ENCODE measurements at regions not wholly inside any gene's neighbourhood (a gene's known extent, or its start where the extent isn't known, plus 50 kb on each side); places are given as distances from the start of the nearest gene placed in this dataset.

DNA sequence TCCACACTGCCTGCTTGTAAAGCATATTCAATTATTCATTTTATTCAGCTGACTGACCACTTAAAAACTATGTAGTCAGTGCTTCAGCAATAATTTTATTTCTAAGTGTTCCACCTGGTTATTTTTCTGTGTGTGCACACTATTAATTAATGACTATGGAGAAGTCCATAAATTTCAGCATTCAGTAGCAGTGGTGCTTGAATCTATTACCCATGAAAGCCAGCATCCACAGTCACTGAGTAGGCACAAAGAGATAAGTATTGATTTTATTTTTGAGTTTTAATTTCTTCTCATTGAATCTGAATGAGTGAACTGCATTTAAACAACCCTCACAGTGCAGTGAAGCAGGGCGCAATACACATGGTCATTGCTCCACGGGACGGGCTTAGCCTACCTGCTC lies 643.1 kb downstream of the GALC start:
- TF ChIP-seq, protein P1, sequence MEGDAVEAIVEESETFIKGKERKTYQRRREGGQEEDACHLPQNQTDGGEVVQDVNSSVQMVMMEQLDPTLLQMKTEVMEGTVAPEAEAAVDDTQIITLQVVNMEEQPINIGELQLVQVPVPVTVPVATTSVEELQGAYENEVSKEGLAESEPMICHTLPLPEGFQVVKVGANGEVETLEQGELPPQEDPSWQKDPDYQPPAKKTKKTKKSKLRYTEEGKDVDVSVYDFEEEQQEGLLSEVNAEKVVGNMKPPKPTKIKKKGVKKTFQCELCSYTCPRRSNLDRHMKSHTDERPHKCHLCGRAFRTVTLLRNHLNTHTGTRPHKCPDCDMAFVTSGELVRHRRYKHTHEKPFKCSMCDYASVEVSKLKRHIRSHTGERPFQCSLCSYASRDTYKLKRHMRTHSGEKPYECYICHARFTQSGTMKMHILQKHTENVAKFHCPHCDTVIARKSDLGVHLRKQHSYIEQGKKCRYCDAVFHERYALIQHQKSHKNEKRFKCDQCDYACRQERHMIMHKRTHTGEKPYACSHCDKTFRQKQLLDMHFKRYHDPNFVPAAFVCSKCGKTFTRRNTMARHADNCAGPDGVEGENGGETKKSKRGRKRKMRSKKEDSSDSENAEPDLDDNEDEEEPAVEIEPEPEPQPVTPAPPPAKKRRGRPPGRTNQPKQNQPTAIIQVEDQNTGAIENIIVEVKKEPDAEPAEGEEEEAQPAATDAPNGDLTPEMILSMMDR (IDR thresholded peaks at IDR 0.05; ENCODE audit: poor library complexity, severe bottlenecking), result no peak
- TF ChIP-seq, protein P2, sequence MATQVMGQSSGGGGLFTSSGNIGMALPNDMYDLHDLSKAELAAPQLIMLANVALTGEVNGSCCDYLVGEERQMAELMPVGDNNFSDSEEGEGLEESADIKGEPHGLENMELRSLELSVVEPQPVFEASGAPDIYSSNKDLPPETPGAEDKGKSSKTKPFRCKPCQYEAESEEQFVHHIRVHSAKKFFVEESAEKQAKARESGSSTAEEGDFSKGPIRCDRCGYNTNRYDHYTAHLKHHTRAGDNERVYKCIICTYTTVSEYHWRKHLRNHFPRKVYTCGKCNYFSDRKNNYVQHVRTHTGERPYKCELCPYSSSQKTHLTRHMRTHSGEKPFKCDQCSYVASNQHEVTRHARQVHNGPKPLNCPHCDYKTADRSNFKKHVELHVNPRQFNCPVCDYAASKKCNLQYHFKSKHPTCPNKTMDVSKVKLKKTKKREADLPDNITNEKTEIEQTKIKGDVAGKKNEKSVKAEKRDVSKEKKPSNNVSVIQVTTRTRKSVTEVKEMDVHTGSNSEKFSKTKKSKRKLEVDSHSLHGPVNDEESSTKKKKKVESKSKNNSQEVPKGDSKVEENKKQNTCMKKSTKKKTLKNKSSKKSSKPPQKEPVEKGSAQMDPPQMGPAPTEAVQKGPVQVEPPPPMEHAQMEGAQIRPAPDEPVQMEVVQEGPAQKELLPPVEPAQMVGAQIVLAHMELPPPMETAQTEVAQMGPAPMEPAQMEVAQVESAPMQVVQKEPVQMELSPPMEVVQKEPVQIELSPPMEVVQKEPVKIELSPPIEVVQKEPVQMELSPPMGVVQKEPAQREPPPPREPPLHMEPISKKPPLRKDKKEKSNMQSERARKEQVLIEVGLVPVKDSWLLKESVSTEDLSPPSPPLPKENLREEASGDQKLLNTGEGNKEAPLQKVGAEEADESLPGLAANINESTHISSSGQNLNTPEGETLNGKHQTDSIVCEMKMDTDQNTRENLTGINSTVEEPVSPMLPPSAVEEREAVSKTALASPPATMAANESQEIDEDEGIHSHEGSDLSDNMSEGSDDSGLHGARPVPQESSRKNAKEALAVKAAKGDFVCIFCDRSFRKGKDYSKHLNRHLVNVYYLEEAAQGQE (IDR thresholded peaks at IDR 0.05; ENCODE audit: borderline replicate concordance), result no peak
- TF ChIP-seq EZH2 (IDR thresholded peaks at IDR 0.05; ENCODE audit: borderline replicate concordance, insufficient read depth, low read length, poor library complexity, severe bottlenecking) (no peak), POLR2AphosphoS5 (IDR thresholded peaks at IDR 0.05) (no peak), EP300 (conservative IDR thresholded peaks at IDR 0.05; ENCODE audit: poor library complexity, severe bottlenecking) (no peak), SMC3 (conservative IDR thresholded peaks at IDR 0.05; ENCODE audit: poor library complexity) (no peak), MXI1 (conservative IDR thresholded peaks at IDR 0.05; ENCODE audit: poor library complexity, severe bottlenecking) (no peak), TAF1 (IDR thresholded peaks at IDR 0.05; ENCODE audit: low read depth) (no peak), RAD21 (conservative IDR thresholded peaks at IDR 0.05) (no peak)
